OCI-LY3 (cell line): ENCODE measurements at regions not wholly inside any gene's neighbourhood (a gene's known extent, or its start where the extent isn't known, plus 50 kb on each side); places are given as distances from the start of the nearest gene placed in this dataset.

Experiments used
- H2AFZ ChIP-seq: fragments of 200-600, 300-600 bp; shearing (Covaris generic); 2 replicates; pipeline ENCODE4 v1.6.0; 2014; ENCODE audit warnings: antibody characterized with exemption, low read depth, low read length
- H3K27ac ChIP-seq: fragments of 200-600, 300-600 bp; sonication (generic); 2 replicates; pipeline ENCODE4 v1.5.1; 2014; ENCODE audit warnings: mild to moderate bottlenecking, low read length, moderate library complexity, mixed read lengths
- H3K27me3 ChIP-seq: fragments of 200-600, 300-600 bp; sonication (generic); 2 replicates; pipeline ENCODE4 v1.6.1; 2014; ENCODE audit warnings: low read depth, low read length, mixed read lengths
- H3K36me3 ChIP-seq: fragments of 200-600, 300-600 bp; sonication (generic); replicated peaks from 2 replicates; pipeline ENCODE3; 2014; ENCODE audit warnings: low read depth, low read length, mixed read lengths
- H3K4me1 ChIP-seq: fragments of 300-600, 200-600 bp; sonication (generic); 2 replicates; pipeline ENCODE4 v1.6.1; 2014; ENCODE audit warnings: low read length, mixed read lengths
- H3K4me2 ChIP-seq: fragments of 200-600, 300-600 bp; sonication (generic); 2 replicates; pipeline ENCODE4 v1.6.1; 2014; ENCODE audit warnings: low read length, mixed read lengths
- H3K4me3 ChIP-seq: fragments of 300-600, 200-600 bp; sonication (generic); 2 replicates; pipeline ENCODE4 v1.5.1; 2014; ENCODE audit warnings: antibody characterized with exemption, mild to moderate bottlenecking, low read length, moderate library complexity
- H3K79me2 ChIP-seq: fragments of 300-600, 200-600 bp; shearing (Covaris generic); 2 replicates; pipeline ENCODE4 v1.6.1; 2014; ENCODE audit warnings: mild to moderate bottlenecking, low read length, mixed read lengths
- H3K9ac ChIP-seq: fragments of 300-600, 200-600 bp; shearing (Covaris generic); 2 replicates; pipeline ENCODE4 v1.6.0; 2014; ENCODE audit warnings: mild to moderate bottlenecking, low read length, moderate library complexity
- H3K9me3 ChIP-seq: fragments of 200-600, 300-600 bp; shearing (Covaris generic); 2 replicates; pipeline ENCODE4 v1.6.1; 2014; ENCODE audit warnings: low read length, mixed read lengths; ENCODE audit not compliant: insufficient read depth
- H4K20me1 ChIP-seq: fragments of 200-600, 300-600 bp; sonication (generic); 2 replicates; pipeline ENCODE4 v1.6.1; 2016; ENCODE audit warnings: low read length, mixed read lengths; ENCODE audit not compliant: insufficient read depth
- EZH2phosphoT487 ChIP-seq: fragments of 200-600 bp; shearing (Covaris generic); IDR thresholded peaks from 2 replicates; pipeline ENCODE4 v1.6.1; 2018; ENCODE audit warnings: antibody characterized with exemption, mixed run types, low read depth
- TF ChIP-seq, protein P1 (sequence below): fragments of 200-600, 300-600 bp; sonication (generic); IDR thresholded peaks from 2 replicates; pipeline ENCODE4 v1.5.1; 2014; ENCODE audit warnings: antibody characterized with exemption, low read length, low read depth

DNA sequence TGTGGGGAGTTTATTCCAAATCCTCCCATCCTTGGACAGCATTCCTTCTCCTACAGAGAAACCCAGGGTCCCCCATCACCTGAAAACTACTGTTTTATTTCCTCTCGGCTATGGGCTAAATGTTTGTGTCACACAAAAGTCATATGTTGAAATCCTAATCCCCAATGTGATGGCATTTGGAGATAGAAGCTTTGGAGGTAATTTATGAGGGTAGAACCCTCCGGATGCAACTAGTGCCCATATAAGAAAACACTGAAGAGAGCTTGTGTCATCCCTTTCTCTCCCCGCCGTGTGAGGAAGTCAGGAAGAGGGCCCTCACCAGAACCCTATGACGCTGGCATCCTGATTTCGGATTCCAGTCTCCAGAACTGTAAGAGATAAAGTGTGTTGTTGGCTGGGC, 127.8 kb upstream of the NOCT start:
- TF ChIP-seq, protein P1, sequence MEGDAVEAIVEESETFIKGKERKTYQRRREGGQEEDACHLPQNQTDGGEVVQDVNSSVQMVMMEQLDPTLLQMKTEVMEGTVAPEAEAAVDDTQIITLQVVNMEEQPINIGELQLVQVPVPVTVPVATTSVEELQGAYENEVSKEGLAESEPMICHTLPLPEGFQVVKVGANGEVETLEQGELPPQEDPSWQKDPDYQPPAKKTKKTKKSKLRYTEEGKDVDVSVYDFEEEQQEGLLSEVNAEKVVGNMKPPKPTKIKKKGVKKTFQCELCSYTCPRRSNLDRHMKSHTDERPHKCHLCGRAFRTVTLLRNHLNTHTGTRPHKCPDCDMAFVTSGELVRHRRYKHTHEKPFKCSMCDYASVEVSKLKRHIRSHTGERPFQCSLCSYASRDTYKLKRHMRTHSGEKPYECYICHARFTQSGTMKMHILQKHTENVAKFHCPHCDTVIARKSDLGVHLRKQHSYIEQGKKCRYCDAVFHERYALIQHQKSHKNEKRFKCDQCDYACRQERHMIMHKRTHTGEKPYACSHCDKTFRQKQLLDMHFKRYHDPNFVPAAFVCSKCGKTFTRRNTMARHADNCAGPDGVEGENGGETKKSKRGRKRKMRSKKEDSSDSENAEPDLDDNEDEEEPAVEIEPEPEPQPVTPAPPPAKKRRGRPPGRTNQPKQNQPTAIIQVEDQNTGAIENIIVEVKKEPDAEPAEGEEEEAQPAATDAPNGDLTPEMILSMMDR = no peak
- no peak for TF ChIP-seq EZH2phosphoT487

DNA sequence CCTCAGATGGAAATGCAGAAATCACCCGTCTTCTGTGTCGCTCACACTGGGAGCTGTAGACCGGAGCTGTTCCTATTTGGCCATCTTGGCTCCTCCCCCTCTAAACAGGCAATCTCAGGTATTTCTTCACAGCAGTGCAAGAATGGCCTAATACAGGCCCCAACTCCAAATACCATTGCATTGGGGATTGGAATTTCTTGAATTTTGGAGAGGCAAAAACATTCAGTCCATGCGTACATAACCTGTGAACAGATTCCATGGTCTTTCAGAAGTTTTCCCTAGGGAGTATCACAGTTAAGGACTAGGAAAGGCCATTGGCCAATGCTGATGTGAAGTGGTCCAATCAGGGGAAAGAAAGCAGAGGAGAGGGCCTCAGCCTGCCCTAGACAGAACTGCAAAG, 128.2 kb upstream of the NOCT start:
- H3K27me3 ChIP-seq = no peaks in the 10 kb centered on the region
- no peak overlapping the region for H3K4me3 ChIP-seq
- H4K20me1 ChIP-seq = no peaks in the 10 kb centered on the region
- no peaks in the 10 kb centered on the region for H3K9me3 ChIP-seq
- no peak overlapping the region for H3K27ac ChIP-seq
- no peaks in the 10 kb centered on the region for H3K36me3 ChIP-seq
- H3K4me2 ChIP-seq = no peak overlapping the region
- H3K79me2 ChIP-seq = no peaks in the 10 kb centered on the region
- H2AFZ ChIP-seq = no peak overlapping the region
- H3K4me1 ChIP-seq = peaks cover 13% of the 10 kb centered on the region
- no peak for TF ChIP-seq EZH2phosphoT487
- TF ChIP-seq, protein P1 = no peak
- H3K9ac ChIP-seq = no peak overlapping the region

More for the DNA sequence above, 127.8 kb upstream of the NOCT start:
- Histone ChIP-seq H3K9me3 (no peaks in the 10 kb centered on the region), H3K36me3 (no peaks in the 10 kb centered on the region), H3K4me1 (peaks cover 17% of the 10 kb centered on the region), H4K20me1 (no peaks in the 10 kb centered on the region), H3K4me2 (no peak overlapping the region), H3K4me3 (no peak overlapping the region), H3K27me3 (no peaks in the 10 kb centered on the region), H3K9ac (no peak overlapping the region), H2AFZ (no peak overlapping the region), H3K79me2 (no peaks in the 10 kb centered on the region), H3K27ac (no peak overlapping the region)

DNA sequence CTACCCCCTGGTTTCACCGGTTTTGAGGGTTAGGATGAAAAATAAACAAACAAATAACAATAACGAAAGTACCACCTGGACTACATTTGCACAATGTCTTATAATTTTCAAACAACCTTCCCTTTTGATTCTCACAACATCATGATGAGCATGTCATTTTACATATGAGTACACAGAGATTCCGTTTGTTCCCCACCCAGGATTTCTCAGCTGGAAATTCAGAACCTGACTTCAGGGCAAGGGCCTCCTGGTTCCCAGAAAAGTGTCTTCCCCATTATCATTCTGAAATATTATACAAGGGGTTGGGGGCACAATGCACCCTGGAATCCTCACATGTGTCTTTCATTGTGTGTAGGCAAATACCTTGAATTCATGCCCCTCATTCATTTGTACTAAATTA, 135.8 kb upstream of the NOCT start:
- TF ChIP-seq, protein P1 = no peak
- no peak for TF ChIP-seq EZH2phosphoT487
- no peak overlapping the region for H3K4me3 ChIP-seq
- H3K27ac ChIP-seq = no peak overlapping the region
- no peak overlapping the region for H2AFZ ChIP-seq
- no peaks in the 10 kb centered on the region for H3K4me1 ChIP-seq
- H3K9me3 ChIP-seq = no peaks in the 10 kb centered on the region
- no peaks in the 10 kb centered on the region for H3K79me2 ChIP-seq
- H4K20me1 ChIP-seq = no peaks in the 10 kb centered on the region
- H3K9ac ChIP-seq = no peak overlapping the region
- no peak overlapping the region for H3K4me2 ChIP-seq
- peaks cover 14% of the 10 kb centered on the region for H3K27me3 ChIP-seq
- no peaks in the 10 kb centered on the region for H3K36me3 ChIP-seq

DNA sequence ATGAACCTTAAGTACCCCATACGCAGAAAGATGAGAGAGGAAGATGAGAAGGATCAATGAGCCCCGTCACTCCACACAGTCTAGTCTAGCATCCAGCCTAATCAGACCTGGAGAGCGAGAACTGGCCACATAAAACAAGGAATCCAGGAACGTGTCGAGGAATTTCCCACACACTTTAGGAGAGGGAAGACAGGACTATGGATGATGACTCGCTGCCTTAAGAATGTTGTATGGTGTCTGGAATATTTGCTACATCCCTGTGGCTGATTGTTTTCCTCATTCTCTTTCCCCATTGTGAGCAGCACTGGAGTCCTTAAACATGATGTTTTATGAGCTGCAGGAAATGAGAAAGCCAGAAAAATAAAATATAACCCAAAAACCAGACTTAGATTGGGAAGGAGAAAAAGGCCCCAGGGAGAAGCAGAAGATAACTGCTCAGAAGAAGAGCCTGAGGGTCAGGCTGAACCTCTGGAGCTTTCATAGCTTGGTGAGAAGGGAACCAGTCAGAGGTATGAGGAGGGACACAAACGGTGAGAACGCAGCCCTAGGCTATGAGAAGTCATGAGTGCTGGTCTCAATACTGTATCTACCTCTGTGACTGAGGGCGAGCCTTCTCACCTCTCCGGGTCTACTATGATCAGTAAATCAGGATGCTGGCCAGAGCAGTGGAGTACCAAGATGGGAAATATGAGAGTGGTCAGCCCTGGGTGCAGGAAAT, 139.5 kb upstream of the NOCT start:
- H3K4me2 ChIP-seq = no peak overlapping the region
- H3K79me2 ChIP-seq = no peaks in the 10 kb centered on the region
- H3K27ac ChIP-seq = no peak overlapping the region
- no peaks in the 10 kb centered on the region for H4K20me1 ChIP-seq
- peaks cover 18% of the 10 kb centered on the region for H3K27me3 ChIP-seq
- no peak overlapping the region for H2AFZ ChIP-seq
- H3K4me3 ChIP-seq = no peak overlapping the region
- H3K9me3 ChIP-seq = no peaks in the 10 kb centered on the region
- no peak overlapping the region for H3K9ac ChIP-seq
- H3K36me3 ChIP-seq = no peaks in the 10 kb centered on the region
- TF ChIP-seq, protein P1 = no peak
- no peak for TF ChIP-seq EZH2phosphoT487
- H3K4me1 ChIP-seq = 0 out of 2 replicates have a peak, but pooled peaks cover 3% of the 10 kb centered on the region
